Mucosa of descending colon (tissue), 3 donors: ENCODE measurements at regions not wholly inside any gene's neighbourhood (a gene's known extent, or its start where the extent isn't known, plus 50 kb on each side); places are given as distances from the start of the nearest gene placed in this dataset.
"Not testable (repeated sequence)": the region's sequence is repeated elsewhere in the genome, so short reads cannot be mapped to it uniquely, and the experiment has no call there.

ENCODE experiments used
- ATAC-seq: fragments of 200-7000 bp; cut with Tn5 transposase; one replicate; pipeline ENCODE4 v1.9.1; 2020; ENCODE audit warnings: mild to moderate bottlenecking, moderate library complexity
- DNase-seq, 3 donors: peaks; one replicate each; pipeline ENCODE4 v3.0.0-alpha.2; 2020
- H3K36me3 ChIP-seq: fragments of 200-600 bp; one replicate; pipeline ENCODE4 v1.8.0; 2021; ENCODE audit warnings: low read depth, mild to moderate bottlenecking
- H3K4me1 ChIP-seq: fragments of 200-600 bp; one replicate; pipeline ENCODE4 v1.8.0; 2021; ENCODE audit warnings: low read depth, mild to moderate bottlenecking
- H3K4me3 ChIP-seq: fragments of 200-600 bp; one replicate; pipeline ENCODE4 v1.8.0; 2021; ENCODE audit warnings: mild to moderate bottlenecking
- H3K9me3 ChIP-seq: fragments of 200-600 bp; one replicate; pipeline ENCODE4 v1.8.0; 2021; ENCODE audit warnings: mild to moderate bottlenecking
- CTCF ChIP-seq: fragments of 200-600 bp; IDR thresholded peaks from one replicate; pipeline ENCODE4 v1.8.0; 2022; ENCODE audit warnings: antibody characterized with exemption, mild to moderate bottlenecking
- intact Hi-C, 2 donors: fragments of 100-400 bp; cut with DNase I in 1 of 2; cut with micrococcal nuclease in 1 of 2; formaldehyde crosslinking; loops; one replicate each; pipeline versions ENCODE4 v1.11.0 to v1.11.1; 2022; cut with DNase I, micrococcal nuclease
- donor health status: DM: no; HTN: no; CAD: no; lungs with moderate emphysema.
- donor health status: DM: no; HTN: no; CAD: no.
- donor health status: DM: no; HTN: yes; CAD: no.

- peak; percentile 78 to 88 (median 82) for DNase-seq
- peak; percentile 95 for ATAC-seq
- H3K4me3 ChIP-seq = no peak overlapping the region
- H3K9me3 ChIP-seq = no peaks in the 10 kb centered on the region
- intact Hi-C loops = loop anchor here (10.0 kb wide), 1 partner anchor 225 kb away; no protein-coding TSS in a partner anchor
- no peaks in the 10 kb centered on the region for H3K36me3 ChIP-seq
- H3K4me1 ChIP-seq = peaks cover 6% of the 10 kb centered on the region
- peak; percentile 93 for TF ChIP-seq CTCF
These were observed 95.5 kb downstream of the ANKRD10 start for GRCh38 chr13:110819203-110820014.

GRCh38 chr13:110820322-110820721 is 94.5 kb downstream of the ANKRD10 start:
- peaks cover 6% of the 10 kb centered on the region for H3K4me1 ChIP-seq
- intact Hi-C loops = no loop called here
- H3K4me3 ChIP-seq = no peak overlapping the region
- H3K36me3 ChIP-seq = no peaks in the 10 kb centered on the region
- no peaks in the 10 kb centered on the region for H3K9me3 ChIP-seq
- DNase-seq = no peak
- TF ChIP-seq CTCF = no peak
- ATAC-seq = no peak

GRCh38 chr13:110821837-110822668 is 92.8 kb downstream of the ANKRD10 start:
- H3K9me3 ChIP-seq, H3K4me1 ChIP-seq, ATAC-seq, intact Hi-C loops, H3K36me3 ChIP-seq, DNase-seq, H3K4me3 ChIP-seq: not testable (repeated sequence)

GRCh38 chr13:110822669-110822945 is 92.3 kb downstream of the ANKRD10 start:
- Histone ChIP-seq H3K4me3 (no peak overlapping the region), H3K9me3 (no peaks in the 10 kb centered on the region), H3K36me3 (no peaks in the 10 kb centered on the region), H3K4me1 (peaks cover 6% of the 10 kb centered on the region)
- intact Hi-C loops = no loop called here
- no peak for ATAC-seq
- no peak for TF ChIP-seq CTCF
- no peak for DNase-seq

- no peaks in the 10 kb centered on the region for H3K9me3 ChIP-seq
- intact Hi-C loops = no loop called here
- no peaks in the 10 kb centered on the region for H3K4me1 ChIP-seq
- no peaks in the 10 kb centered on the region for H3K36me3 ChIP-seq
- no peak for TF ChIP-seq CTCF
- DNase-seq (peak in 1 of 3 donors; percentile 42), ATAC-seq (peak; percentile 52)
- no peak overlapping the region for H3K4me3 ChIP-seq
These were observed 90.1 kb downstream of the ANKRD10 start for GRCh38 chr13:110824702-110825300.

GRCh38 chr13:110825516-110825915 is 89.4 kb downstream of the ANKRD10 start:
- no peak overlapping the region for H3K4me3 ChIP-seq
- ATAC-seq (no peak), DNase-seq (no peak)
- TF ChIP-seq CTCF = no peak
- intact Hi-C loops = no loop called here
- no peaks in the 10 kb centered on the region for H3K9me3 ChIP-seq
- H3K4me1 ChIP-seq = no peaks in the 10 kb centered on the region
- no peaks in the 10 kb centered on the region for H3K36me3 ChIP-seq
